Midbrain (tissue), 1 donor: ENCODE measurements at regions not wholly inside any gene's neighbourhood (a gene's known extent, or its start where the extent isn't known, plus 50 kb on each side); places are given as distances from the start of the nearest gene placed in this dataset.

Experiments used
- DNase-seq: peaks from one replicate; lab custom pipeline; 2025; lab: John Stamatoyannopoulos, UW

DNA sequence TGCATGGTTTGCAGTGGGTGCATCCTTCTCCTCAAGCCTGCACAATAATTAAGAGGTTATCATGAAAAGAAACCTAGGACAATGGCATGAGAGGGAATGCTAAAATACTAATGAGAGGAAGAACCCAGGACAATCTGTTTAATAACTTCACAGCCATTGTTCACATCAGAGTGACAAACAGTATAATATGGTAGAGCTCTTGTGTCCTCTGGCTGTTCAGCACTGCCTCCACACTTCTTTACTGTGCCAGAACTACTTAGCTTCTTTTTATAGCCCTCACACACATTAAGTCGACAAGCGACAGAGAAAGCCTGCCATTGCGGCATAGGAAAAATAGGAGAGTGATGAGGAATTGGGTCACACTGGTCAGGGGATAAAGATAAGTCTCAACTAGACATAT, 65.0 kb upstream of the MEIS2 start:
- no peak for DNase-seq

DNA sequence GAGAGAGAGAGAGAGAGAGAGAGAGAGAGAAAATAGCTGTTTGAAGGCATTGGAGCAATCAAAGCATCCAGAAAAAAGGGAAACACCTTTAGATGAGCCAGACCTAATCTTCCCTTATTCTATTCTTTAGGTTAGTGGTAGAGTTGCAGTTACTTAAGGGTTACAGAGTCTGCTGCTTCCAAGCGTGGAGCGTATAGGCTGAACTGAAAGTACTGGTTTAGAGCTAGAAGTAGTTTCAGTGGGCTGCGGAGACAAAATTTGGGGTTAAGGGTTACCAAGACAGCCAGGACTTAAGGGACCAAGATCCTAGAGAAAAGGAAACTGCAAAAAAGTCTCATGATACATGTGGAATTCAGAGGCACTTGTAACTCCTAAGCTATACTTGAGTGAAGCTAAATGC, 66.1 kb upstream of the MEIS2 start:
- no peak for DNase-seq

DNA sequence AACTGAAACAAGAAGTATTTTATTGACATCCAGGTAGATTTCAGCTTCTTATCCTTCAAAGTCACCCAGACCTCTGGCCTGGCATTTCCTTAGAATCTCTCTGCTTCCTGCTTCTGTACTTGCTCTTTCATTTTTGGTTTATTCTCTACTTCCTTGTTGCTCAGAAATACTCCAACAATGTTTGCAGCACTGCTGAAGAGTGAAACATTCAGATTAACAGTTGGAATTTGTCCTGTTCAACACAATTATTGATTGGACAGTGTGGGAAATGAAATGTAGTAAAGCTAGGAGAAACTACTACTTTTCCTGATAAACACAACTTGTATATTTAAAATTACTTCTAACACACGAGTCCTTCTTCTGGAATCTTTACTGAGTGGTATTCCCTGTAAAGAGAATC, 81.0 kb upstream of the MEIS2 start:
- no peak for DNase-seq

DNA sequence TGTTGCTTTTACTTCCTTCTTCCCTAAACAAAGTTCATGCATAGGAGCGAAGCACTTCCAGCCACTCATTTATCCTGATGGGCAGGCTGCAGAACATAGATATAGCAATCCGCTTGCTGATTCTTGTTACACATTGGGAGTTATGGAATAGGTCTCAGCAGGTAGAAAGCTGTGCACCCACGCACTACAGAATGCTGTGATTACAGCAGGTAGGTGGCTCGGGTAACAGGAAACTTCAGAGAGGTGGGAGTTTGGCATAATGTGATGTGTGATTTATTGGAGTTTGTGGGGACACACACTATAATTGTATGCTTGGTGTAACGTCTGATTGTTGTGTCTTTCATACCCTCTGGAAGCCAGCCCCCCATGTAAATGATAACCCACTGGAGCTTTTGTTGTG, 99.2 kb upstream of the MEIS2 start:
- DNase-seq: no peak

DNA sequence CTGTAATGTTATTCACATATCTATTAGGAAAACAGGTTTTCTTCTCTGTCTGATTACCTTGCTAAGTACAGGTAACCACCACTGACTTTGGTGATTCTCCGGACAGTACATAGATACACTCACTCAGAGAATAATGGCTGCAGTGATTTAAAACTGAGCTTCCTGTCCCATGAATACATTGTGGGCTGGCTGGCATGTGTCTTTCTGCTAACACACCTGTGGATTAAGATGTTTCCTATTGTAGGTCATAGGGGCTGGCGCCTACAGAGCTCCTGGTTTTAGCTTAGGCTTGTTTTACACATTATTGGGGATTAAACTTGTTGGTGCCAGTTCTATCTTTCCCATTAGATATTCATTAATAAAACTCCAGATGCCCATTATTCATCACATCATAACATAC, 102.7 kb upstream of the MEIS2 start:
- no peak for DNase-seq

DNA sequence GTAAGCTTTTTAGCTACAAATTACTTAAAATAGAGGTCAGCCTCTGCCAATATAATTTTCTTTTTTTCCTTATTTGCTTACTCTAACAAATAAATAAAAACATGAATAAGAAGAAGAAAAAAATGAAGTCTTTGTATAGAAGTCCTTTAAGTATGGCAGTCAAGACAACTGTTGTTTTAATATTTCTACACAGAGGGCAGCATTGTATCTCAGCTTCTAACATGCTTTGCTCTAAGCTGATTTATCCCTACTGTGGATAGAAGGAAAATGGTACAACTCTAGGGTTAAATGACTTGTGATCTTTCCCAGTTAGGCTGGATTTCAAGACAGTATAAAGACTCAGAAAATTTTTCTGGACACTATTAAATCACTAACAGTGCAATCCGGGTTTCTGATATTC, 104.3 kb upstream of the MEIS2 start:
- no peak for DNase-seq

DNA sequence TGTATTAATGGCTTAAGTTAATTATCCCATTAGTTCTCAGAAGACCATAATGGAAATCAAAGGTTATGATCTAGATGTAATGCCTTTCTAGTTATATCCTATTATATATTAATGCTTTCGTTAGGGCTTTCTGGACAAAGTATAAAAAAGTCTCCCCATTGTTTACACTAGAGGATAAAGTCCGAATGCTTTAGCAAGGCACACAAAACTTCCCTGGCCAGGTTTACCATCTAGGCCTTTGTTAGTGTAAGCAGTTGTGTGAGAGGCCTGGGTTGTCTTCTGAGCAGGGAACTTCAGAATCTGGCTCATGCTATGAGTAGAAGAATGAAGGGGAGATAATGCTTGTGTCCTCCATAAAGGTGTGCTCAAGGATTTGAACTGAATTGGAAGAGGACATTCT, 106.3 kb upstream of the MEIS2 start:
- no peak for DNase-seq

DNA sequence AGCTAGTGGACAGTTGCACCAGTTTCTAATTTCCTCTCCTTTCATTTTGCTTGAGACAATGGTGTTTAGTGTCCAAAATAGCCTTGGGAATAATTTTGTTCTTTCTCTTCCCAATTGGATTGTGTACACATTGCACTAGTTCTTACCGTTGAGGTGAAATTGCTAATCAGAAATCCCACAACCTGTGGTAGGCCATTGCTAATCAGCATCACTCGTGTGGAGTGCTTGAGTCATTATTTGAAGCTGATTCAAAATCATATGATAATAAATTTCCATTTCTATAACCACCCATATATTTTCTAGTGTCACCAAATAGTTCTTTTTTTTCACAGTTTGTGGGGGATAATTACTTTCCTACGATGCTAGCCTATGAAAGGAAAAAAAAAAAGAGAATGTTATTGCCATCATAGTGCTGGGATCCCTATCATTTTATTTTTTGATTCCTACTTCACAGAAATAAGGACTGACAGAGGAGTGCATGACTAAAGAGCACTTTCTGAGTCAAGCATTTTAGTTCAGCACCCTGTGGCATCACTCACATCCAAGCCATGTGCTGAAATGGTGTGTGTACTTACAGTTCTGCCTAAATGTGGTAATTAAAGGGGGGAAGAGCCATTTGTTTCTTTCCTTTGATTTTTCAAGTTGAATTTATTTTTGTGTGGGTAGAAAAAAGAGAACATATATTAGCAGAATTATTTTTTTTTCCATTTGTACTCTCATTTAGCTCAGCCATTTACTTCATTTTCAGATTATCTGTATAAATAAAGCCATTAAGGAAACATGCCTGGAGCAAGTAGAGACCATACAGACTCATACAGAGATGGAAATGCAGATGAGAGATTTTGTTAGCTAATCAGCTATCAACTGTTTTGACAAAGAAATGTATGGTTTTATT, 108.0 kb upstream of the MEIS2 start:
- DNase-seq: no peak

DNA sequence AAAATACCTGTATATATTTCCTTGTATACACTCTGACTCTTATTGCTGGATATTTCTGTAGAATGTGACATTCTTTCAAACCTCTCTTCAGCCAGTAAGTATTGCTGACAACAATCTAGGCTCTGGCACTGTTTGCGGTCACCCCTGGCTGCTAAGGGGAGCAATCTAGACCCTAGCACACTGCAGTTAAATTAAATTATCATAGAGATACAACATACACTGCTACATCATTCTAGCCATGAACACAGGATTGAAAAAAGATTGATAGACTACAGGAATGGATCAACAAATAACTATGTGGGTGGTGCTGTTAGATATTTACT, 108.7 kb upstream of the MEIS2 start:
- DNase-seq: no peak

DNA sequence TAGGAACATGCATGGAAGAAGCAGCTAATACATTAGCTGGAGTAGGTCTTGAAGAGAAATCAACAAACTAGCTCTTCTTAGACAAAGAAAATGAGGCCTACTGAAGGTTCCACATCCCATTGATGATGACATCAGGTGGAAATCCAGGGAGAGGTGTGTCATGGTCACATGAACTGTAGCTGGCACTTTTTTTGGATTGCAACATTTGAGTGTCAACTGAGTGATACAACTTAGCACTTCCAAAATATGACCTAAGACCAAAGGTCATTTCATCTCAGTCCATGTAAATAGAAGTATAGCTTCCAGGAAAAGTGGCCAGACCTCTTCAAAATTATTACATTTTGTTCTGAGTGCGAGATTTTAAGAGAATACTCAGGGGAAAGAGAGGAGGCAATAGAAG, 117.2 kb upstream of the MEIS2 start:
- DNase-seq: no peak

DNA sequence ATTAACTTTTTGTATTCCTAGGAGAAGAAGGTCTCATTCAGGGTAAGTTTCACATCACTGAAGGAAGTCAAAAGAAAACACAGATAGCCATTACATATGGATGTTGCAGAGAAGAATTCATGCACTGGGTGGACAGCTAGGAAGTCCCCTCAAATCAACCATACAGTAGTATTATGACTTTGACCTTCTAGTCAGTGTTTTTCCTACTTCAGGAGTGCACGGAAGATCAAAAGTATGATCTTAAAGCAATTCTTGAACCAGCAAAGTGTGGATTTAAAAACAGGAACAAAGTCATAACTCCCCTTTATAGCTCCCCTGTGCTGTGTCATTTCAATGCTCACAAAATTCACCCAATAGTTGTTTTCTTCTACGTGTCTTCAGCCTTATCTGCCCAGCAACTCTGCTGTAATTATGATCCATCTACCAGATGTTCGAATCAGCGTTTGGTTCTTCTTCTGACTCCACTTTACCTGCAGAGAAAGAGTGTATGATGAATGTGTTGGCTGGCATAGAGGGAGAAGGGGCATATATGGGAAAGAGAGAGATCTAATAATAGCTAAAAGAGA, 118.1 kb upstream of the MEIS2 start:
- no peak for DNase-seq

DNA sequence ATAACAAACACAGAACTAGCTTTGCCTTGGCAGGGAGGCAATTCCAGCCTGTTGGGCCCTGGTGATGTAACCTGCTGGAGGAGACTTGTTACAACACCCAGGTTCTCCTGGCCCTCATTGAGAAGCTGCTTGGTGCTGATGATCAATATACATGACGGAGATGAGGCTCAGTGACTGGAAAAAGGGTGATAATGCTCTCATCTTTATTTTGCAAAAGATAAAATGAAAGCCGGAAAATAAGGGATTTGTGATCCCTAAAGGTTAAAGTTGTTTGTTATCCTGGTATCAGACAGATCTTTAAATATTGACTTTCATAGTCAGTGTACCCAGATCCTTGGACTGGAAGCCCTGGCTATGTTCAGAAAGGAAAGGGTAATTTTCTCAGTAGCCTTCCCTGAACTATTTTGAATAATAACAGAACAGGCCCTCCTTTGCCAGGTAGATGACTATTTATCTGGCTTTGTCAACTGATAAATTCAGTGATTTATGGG, 118.9 kb upstream of the MEIS2 start:
- no peak for DNase-seq

DNA sequence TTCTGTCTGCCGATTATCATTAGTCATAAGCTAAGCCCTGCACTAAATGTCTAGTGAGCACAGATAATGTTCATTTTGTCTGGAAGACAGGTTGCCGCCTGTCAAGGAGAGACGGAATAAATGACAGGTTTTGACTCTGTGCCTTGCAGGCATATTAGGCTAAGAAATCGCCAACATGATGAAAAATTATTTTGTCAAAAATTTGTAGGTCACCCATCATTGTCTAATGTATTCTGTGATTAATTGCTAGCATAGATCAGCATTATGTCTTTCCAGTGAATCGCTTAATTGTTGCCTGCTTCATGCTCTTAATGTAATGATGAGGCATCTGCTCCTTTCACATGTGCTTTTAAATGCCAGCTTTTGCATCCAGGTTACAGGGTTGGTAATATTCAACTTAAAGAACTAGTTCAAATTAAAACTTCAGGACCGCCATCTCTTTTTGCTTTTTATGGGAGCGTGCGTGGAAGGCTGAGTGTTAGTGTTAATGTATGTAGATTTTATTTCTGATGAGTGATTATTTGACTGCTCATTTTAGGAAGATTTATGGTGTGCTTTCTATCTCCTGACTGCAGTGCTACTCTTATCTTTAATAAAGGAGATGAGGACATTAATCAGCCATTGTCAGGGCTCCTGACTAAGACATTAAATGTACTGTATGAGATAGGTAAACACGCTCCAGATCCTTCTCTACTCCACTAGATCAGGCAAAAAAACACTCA, 120.8 kb upstream of the MEIS2 start:
- DNase-seq: no peak

DNA sequence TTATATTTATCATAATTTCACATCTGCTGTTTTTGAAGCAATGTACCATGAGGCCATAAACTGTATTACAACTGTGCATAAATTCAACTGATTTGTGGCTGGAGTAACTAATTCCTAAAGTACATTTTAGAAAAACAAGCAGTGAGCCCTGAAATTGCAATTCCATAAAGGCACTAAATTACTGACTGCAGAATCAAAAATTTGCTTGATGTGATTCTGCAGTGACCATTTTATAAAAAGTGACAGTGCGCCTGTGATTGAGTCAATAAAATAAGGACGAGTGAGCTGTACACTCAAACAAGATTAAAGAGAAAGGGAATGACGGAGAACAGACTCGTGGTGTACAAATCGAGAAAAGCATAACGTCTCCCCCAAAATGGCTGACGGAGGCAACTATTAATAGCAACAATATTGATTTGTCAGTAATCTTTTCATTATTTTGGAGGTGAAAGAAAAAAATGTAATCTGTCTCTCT, 121.4 kb upstream of the MEIS2 start:
- no peak for DNase-seq

DNA sequence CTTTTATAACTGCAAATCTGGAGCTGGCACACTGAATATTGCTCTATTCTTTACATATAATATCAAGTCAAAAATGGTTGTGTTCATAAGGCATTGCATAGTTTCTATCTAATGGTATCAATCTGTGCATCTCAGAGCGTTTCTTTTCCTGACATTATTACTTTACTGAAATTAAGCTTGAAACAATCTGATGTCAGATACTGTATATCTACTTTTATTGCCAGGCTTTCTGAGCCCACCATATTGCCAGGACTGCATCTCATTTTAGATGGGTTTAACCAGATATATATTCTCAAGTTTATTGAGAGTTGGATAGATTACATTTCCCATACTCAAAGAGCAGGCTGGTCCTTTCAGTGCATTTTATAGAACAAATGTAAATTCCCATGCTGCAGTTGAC, 122.7 kb upstream of the MEIS2 start:
- no peak for DNase-seq

DNA sequence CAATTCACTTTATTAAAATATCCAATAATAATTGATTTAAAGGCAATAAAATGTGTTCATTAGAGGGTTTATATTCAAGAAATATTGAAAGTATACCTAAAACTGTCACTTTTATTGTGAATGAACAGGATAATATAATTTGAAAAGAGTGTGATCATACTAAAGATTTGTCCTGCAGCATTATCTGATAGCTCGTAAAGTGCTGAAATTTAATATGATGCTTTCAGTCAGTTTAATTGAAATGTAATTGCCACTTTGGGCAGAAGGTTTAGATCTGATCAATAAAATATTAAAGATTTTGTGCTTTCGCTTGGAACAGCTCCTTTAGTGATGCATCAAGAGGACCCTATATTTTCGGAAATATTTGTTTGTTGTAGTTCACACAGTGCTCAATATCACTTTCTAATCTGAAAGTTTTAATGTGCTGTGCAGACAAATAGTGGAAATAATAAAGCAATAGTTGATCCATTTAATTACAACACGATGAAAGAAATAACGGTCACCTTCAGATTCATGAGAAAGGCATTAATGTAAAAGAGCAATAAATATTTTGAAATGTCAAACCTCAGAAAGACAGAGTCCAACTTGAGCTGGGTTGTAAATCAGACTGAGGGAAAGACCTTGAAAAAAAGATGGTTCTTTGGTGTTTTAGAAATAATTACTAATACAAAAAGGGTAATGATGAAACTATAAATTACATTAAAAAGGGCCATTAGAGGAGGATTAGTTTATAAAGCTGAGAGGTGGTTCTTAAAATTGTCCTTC, 129.7 kb upstream of the MEIS2 start:
- no peak for DNase-seq

DNA sequence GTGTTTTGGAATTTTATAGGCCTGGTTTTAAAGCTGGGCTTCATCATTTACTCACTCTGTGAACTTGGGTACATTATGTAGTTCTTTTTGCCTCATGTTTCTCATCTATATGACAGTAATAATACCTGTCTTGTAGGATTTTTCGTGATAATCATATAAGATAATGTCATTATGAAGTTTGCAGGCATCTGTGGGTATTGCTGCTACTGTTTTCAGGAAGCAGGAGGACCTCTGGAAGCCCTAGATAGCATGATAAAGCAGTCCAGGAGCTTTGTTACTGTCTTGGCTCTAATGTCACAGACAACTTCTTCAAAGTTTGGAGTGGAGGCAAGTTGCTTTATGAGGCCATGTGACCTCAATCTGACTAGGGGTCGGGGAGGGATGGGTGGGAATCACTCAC, 145.0 kb upstream of the MEIS2 start:
- DNase-seq: no peak

DNA sequence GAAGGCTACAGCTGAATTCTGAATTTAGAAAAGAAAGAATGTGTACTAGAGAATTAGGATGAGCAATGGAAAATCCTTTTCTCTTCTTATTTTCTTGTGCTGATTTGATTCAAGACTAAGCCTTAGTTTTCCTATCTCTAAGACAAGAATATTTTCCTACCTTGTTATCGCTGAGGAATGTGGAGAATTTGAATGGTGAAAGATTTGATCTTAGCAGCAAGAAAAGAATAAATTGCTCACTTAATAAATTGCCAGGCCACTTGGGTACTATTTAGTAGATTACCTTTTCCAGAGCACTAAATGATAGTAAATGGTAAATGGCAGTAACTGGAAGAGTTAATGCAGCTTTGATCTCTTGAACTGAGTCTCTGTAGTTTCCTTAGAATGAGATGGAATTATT, 145.7 kb upstream of the MEIS2 start:
- no peak for DNase-seq

DNA sequence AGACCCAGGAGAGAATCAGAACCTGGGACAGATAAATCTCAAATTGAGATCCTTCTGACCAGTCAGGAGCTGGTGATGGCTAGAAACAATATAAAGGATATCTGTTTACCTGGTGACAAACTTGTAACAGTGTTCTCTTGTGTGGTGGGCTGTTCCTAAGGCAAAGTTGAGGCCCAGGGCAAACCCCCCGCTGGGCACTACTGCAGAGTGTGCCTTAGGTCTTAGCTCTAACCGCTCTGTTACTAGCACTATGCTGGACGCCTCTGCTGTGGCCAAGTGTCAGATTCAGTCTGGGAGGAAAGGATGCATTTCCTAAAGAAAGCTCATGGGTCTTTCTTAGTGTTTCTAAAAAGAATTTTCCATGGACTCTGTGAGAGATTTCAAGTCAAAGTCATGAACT, 146.5 kb upstream of the MEIS2 start:
- no peak for DNase-seq

DNA sequence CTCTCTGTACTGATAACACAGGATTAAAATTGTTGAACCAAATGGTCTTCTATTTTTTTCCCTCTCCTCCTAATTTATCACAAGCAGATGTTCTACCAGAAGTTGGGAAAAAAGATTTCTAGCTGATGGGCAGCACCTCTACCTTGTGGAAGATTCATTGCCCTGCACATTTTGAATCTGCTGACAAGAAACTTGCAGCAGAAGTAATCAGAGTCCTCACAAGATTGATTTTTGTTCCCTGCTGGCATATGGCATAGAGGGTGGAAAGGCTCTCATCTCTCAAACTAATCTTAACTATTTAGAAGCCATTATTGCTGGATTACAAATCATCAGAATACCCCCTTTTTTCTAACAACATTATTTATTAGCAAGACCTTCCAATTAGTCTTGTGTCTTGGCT, 148.9 kb upstream of the MEIS2 start:
- DNase-seq: no peak

DNA sequence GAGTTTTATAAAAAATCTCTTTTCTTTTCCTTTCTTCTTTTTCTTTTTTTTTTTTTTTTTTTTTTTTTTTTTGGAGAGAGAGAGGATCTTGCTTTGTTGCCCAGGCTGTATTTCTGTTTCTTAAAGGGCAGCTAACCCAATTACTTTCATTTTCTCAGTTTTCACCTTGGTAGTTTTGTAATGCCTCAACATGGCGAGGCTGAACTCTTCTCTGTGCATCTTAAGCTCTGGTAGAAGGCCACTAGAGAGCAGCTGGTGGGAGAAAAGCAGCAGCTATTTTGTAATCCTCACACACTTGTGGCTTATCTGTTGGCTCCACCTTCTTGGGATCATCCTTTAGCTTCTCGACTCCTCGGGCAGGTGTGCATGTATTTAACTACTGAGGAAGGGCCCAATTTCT, 152.2 kb upstream of the MEIS2 start:
- DNase-seq: no peak

DNA sequence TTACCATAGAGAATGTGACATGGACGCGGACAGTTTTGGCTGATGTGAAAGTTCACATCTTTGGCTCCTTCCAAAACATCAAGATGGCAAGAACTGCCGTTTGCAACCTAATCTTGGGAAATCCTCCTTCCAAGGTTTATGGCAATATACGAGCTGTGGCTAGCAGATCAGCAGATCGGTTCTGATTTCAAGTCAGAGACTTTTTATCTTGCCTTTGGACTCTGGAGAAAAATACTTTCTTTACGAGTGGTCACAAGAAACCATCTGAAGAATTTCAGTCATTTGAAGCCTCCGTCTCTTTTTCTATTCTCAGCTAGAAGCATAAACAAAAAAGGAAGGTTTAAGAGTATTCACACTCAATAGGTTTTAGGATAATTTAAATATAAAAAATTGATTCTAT, 153.5 kb upstream of the MEIS2 start:
- DNase-seq: no peak
